ENCODE measurements at regions not wholly inside any gene's neighbourhood (a gene's known extent, or its start where the extent isn't known, plus 50 kb on each side); places are given as distances from the start of the nearest gene placed in this dataset.
"Not testable (repeated sequence)": the region's sequence is repeated elsewhere in the genome, so short reads cannot be mapped to it uniquely, and the experiment has no call there.

- DNase-seq (ENCODE audit: extremely low read depth, low read depth): no peak
- TF ChIP-seq, protein P1, sequence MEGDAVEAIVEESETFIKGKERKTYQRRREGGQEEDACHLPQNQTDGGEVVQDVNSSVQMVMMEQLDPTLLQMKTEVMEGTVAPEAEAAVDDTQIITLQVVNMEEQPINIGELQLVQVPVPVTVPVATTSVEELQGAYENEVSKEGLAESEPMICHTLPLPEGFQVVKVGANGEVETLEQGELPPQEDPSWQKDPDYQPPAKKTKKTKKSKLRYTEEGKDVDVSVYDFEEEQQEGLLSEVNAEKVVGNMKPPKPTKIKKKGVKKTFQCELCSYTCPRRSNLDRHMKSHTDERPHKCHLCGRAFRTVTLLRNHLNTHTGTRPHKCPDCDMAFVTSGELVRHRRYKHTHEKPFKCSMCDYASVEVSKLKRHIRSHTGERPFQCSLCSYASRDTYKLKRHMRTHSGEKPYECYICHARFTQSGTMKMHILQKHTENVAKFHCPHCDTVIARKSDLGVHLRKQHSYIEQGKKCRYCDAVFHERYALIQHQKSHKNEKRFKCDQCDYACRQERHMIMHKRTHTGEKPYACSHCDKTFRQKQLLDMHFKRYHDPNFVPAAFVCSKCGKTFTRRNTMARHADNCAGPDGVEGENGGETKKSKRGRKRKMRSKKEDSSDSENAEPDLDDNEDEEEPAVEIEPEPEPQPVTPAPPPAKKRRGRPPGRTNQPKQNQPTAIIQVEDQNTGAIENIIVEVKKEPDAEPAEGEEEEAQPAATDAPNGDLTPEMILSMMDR (IDR thresholded peaks at IDR 0.05; ENCODE audit: low read depth, low read length, missing control alignments): no peak
- no peak overlapping the region for H3K4me3 ChIP-seq (replicated peaks; ENCODE audit: low read depth, low read length)
These were observed 134.1 kb upstream of the RXFP2 start for GRCh38 chr13:31605076-31605860.

GRCh38 chr13:31607531-31607930 lies 131.8 kb upstream of the RXFP2 start:
- H3K4me3 ChIP-seq (replicated peaks; ENCODE audit: low read depth, low read length); DNase-seq (ENCODE audit: extremely low read depth, low read depth): not testable (repeated sequence)

GRCh38 chr13:31608780-31609179 lies 130.5 kb upstream of the RXFP2 start:
- not testable (repeated sequence) for DNase-seq (ENCODE audit: extremely low read depth, low read depth); H3K4me3 ChIP-seq (replicated peaks; ENCODE audit: low read depth, low read length)

- no peak for DNase-seq (ENCODE audit: extremely low read depth, low read depth)
- H3K4me3 ChIP-seq (replicated peaks; ENCODE audit: low read depth, low read length): no peak overlapping the region
- TF ChIP-seq, protein P1 (IDR thresholded peaks at IDR 0.05; ENCODE audit: low read depth, low read length, missing control alignments): no peak
These were observed 128.9 kb upstream of the RXFP2 start for GRCh38 chr13:31610270-31610998.

- TF ChIP-seq, protein P1 (IDR thresholded peaks at IDR 0.05; ENCODE audit: low read depth, low read length, missing control alignments): no peak
- no peak for DNase-seq (ENCODE audit: extremely low read depth, low read depth)
- H3K4me3 ChIP-seq (replicated peaks; ENCODE audit: low read depth, low read length): no peak overlapping the region
These were observed 128.1 kb upstream of the RXFP2 start for GRCh38 chr13:31611214-31611613.

GRCh38 chr13:31614073-31614472 lies 125.3 kb upstream of the RXFP2 start:
- no peak for DNase-seq (ENCODE audit: extremely low read depth, low read depth)
- H3K4me3 ChIP-seq (replicated peaks; ENCODE audit: low read depth, low read length): no peak overlapping the region
- TF ChIP-seq, protein P1 (IDR thresholded peaks at IDR 0.05; ENCODE audit: low read depth, low read length, missing control alignments): no peak

DNA sequence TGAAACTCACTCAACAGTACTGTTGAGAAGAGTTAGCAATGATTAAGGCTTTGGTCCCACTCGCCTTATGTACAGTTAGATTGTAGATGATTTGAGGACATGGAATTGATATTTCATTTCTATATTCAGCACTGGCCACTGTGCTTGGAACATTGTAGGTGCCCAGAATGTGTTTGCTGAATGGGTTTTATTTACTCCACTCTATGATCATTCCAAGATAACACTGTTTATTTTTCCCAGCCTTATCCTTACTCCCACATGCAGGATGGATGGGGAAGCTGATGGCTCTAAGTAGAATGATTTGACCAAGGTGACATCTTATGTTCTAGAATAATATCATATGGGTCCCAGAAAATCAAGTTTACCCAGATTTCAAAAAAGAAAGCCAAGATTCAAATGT lies 124.6 kb upstream of the RXFP2 start:
- DNase-seq (ENCODE audit: extremely low read depth, low read depth): no peak
- no peak overlapping the region for H3K4me3 ChIP-seq (replicated peaks; ENCODE audit: low read depth, low read length)
- TF ChIP-seq, protein P1 (IDR thresholded peaks at IDR 0.05; ENCODE audit: low read depth, low read length, missing control alignments): no peak

Data from HFF-Myc (cell line).